COLO829 (cell line): ENCODE measurements at regions not wholly inside any gene's neighbourhood (a gene's known extent, or its start where the extent isn't known, plus 50 kb on each side); places are given as distances from the start of the nearest gene placed in this dataset.
A peak's percentile ranks its signal among the peaks of the same experiment; 100 is the strongest.

Experiments
- DNase-seq: peaks from one replicate; pipeline ENCODE4 v3.0.0; 2012; ENCODE audit warnings: low spot score

DNA sequence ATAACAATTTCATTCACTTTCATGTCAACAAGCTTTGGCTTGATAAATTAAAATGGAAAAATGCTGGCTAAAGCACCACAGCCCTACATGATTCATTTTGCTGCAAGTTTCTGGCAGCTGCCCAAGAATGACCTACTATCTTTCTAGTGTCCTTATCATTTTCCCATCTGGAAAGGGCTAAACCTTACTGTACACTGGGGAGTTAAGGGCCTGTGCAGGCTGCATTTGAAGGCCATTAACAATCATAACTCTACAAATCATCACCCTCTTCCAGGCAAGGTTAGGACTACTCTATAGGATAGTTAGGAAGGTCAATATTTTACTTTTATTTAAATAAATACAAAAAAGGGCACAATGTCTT lies 579.7 kb upstream of the ZNF608 start:
- DNase-seq, result peak; percentile 44

GRCh38 chr5:125327676-125328075 lies 581.2 kb upstream of the ZNF608 start:
- no peak for DNase-seq

DNA sequence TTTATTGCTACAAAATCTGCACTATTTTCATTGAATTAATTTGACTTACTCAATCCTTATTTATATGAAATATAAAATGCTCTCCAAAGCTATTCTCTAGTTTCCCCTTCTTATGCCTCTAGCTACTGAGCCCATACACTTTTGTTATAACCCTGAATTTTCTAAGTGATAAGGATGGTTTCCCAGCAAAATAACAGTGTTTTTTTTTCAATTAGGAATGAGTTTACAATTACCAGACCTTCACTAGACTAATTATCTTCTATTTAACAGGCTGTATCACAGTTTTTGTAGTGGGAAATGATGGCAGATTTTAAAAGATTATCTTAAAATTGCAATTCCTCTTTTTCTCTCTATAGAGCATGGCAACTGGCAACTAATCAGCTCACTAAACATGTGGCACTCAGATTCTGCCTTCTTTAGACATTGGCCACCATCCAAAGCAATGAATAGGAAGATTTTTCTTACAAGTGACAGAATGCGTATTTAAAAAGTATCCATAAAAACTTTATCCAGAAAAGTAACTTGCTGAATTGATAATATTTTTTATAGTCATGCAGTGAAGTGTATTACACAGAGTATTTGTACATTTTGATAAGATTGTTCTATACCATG lies 585.7 kb upstream of the ZNF608 start:
- no peak for DNase-seq

GRCh38 chr5:125333416-125333815 lies 587.0 kb upstream of the ZNF608 start:
- DNase-seq, result no peak

- DNase-seq, result no peak
These were observed 590.0 kb upstream of the ZNF608 start for GRCh38 chr5:125336401-125336800.

DNA sequence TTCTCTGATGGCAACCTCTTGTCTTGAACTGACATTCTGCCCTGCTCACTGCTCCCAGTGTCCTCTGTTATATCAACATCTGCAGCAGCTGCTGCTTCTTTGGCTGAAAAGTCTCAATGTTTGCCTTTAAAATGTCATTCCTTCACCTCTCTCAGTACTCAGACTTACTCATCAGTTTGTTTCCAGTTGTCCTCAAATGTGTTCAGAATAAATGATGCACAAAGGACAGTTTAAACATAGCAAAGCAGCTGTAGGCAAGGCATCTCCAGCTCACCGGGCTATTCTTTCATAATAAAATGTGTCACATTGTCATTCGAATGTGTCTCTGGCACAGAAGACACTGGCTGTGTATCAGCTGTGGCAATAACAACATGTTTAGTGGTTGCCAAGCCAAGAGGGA lies 590.9 kb upstream of the ZNF608 start:
- no peak for DNase-seq

DNA sequence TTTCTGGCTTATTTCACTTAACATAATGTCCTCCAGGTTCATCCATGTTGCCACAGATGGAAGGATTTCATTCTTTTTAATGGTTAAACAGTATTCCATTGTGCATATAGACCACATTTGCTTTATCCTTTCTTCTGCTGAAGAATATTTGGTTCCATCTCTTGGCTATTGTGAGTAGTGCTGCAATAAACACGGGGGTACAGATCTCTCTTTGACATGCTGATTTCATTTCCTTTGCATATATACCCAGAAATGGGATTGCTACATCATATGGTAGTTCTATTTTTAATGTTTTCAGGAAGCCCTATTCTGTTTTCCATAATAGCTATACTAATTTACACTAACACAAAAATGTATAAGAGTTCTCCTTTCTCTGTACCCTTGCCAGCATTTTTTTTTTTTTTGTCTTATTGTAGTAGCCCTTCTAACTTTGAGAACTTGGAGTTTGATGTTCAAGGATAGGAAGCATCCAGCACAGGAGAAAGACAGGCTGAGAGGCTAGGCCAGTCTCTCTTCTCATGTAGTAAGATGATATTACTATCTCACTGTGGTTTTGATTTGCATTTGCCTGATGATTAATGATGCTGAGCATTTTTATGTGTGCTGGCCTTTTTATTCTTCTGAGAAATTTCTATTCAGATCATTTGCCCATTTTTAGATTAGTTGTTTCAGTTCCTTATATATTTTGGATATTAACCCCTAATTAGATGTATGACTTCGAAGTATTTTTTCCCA lies 592.2 kb upstream of the ZNF608 start:
- no peak for DNase-seq

- DNase-seq, result no peak
These were observed 595.0 kb upstream of the ZNF608 start for GRCh38 chr5:125341436-125341835.

- DNase-seq, result no peak
These were observed 596.6 kb upstream of the ZNF608 start for GRCh38 chr5:125343015-125343414.

GRCh38 chr5:125346316-125346715 lies 599.9 kb upstream of the ZNF608 start:
- no peak for DNase-seq

GRCh38 chr5:125348221-125348692 lies 601.8 kb upstream of the ZNF608 start:
- no peak for DNase-seq

GRCh38 chr5:125348936-125349831 lies 602.7 kb upstream of the ZNF608 start:
- DNase-seq, result no peak

GRCh38 chr5:125357660-125358059 lies 611.2 kb upstream of the ZNF608 start:
- no peak for DNase-seq

DNA sequence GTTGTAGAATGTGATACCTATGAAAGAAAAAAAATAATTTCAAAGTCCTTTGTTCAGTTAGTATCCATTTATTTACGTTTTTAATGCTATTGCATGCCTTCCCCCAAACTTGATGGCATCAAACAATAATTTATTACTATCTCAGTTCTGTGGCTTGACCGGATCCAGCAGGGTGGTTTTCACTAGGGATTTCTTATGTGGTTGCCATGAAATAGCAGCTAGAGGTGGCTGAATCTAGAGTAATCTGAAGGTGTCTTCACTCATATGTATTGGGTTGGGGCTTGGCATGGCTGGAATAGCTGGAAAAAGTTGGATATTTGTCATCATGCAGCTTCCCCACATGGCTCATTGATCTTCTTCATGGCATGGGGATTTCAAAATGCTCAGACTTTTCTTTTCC lies 619.3 kb upstream of the ZNF608 start:
- no peak for DNase-seq

GRCh38 chr5:125367702-125368101 lies 621.3 kb upstream of the ZNF608 start:
- no peak for DNase-seq

DNA sequence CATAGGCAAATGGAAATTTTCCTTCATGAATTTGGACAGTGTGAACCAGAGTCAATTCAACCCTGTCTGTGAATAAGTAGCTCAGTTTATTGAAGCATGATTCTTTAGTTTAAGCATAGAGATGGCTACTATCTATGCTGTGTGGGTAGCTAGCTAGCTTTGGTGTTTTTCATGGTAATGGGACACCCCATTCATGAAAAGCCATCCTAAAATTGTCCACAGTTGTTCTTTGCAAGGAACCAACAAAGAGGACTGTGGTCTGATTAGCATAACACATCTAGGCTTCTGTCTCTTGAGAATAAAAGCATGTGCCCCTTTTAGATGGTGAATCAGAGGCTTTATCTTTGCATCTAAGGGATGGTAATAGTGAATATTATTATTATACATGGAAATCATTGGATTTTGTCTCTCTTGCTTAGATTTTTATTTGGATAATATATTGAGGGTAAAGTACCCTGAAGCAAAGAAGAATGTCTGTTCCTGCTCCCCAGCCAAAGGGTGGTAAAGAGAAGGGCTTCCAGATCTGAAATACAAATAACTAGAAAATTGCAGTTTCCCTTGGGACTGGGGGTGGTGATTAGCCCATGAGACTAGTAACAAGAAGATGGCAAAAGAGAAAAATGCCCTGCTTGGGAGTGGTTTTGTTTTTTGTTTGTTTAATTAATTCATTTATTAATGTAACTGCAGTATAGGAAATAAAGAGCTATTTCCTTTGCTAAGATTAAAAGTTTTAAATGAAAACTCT lies 624.2 kb upstream of the ZNF608 start:
- peak; percentile 19 for DNase-seq

DNA sequence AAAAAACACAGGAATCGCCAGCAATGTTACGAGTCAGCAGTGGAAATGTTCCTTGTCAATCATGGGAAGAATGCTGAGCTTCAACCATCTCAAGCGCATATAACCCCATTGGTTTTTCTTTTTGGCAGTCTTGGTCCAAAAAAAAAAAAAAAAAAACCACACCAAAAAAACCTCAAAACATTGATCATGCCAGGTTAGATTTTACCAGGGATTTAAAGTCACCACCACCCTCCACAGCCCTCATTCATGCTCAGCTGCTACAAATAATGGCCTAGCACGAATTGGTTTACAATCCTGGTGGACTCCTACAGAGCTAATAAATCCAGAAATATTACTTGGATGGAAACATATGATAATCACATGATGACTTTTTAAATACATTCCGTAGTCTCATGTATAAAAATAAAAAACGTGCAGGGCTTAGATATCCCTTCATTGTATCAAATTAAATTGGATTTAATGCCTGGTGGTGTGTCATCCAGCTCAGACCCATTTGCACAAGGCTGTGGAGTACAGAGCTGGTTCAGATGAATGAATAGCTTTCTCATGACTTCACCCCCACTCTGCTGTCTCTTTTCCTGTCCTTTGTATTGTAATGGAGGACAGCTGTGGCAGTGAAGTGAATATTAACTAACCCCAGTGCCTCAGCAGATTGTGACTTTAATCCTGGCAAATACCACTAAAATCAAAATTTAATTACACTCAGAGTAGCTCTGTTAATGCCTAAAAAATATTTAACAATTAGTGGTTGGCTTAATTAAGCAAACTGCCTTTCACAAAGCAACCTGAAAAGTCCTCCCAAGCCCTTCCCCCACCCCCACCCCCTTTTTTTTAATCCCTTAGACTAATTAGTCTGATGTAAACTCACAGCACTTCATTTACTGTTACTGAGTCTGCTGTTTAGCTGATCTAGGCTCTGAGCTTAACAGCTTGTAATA lies 626.5 kb upstream of the ZNF608 start:
- DNase-seq, result peak; percentile 18

DNA sequence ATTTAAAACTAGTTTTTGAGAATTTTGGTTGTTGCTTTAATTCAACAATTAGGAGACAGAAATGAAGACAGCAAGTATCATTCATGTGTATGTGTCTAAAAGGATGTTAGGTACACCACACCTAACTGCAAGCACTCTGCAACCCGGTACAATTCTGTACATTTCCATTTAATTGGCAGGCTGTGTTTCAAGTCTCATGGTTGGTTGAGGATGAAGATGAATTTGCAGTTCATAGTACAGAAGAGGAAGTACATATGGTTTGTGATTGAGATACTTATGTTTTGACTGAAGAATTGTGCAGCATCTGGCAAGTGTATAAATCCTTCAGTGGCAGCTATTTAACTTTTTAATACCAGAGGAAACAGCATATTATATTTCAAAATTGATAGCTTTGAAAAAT lies 628.7 kb upstream of the ZNF608 start:
- no peak for DNase-seq

- DNase-seq, result no peak
These were observed 629.7 kb upstream of the ZNF608 start for GRCh38 chr5:125376059-125376641.

DNA sequence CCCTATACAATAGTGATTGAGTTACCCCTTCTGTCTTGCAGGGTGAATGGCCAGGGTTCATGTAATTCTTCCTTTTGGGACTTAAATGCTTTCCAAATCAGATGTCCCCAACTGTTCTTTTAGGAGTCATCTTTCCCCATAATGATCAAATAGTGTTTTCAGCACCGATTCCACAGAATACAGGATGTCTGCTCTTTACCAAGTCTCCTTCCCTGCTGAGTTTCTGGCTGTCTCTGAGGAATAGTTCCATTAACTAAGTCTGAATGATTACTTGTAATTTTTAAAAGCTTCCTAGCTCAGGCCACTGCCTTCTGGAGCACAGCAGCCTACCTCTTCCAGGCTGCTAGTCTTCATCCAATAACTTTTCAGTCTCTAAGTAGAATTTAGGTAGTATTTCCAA lies 630.7 kb upstream of the ZNF608 start:
- DNase-seq, result no peak

GRCh38 chr5:125381290-125381689 lies 634.9 kb upstream of the ZNF608 start:
- DNase-seq, result no peak
